Fibroblast of lung (primary cell): ENCODE measurements at regions not wholly inside any gene's neighbourhood (a gene's known extent, or its start where the extent isn't known, plus 50 kb on each side); places are given as distances from the start of the nearest gene placed in this dataset.

Experiments used
- DNase-seq, 2 donors: peaks; one replicate each; pipeline versions ENCODE4 v3.0.0 to v3.0.0-alpha.2; 2010; ENCODE audit warnings: low read depth in 2 of 2
- H2AFZ ChIP-seq: 2 replicates; pipeline ENCODE4 v1.5.1; 2012; ENCODE audit warnings: low read length, control low read depth, inconsistent platforms
- H3K27ac ChIP-seq: 2 replicates; pipeline ENCODE4 v1.5.1; 2011; ENCODE audit warnings: low read length, control low read depth; ENCODE audit not compliant: insufficient read depth
- H3K27me3 ChIP-seq: 2 replicates; pipeline ENCODE4 v1.5.1; 2011; ENCODE audit warnings: mild to moderate bottlenecking, low read length; ENCODE audit not compliant: control insufficient read depth, insufficient read depth
- H3K36me3 ChIP-seq: 2 replicates; pipeline ENCODE4 v1.5.1; 2011; ENCODE audit warnings: low read length; ENCODE audit not compliant: control insufficient read depth, insufficient read depth
- H3K4me1 ChIP-seq: 2 replicates; pipeline ENCODE4 v1.5.1; 2011; ENCODE audit warnings: low read length; ENCODE audit not compliant: control insufficient read depth, insufficient read depth; ENCODE audit errors: extremely low read depth
- H3K4me2 ChIP-seq: 2 replicates; pipeline ENCODE4 v1.5.1; 2011; ENCODE audit warnings: low read length, control low read depth; ENCODE audit not compliant: insufficient read depth; ENCODE audit errors: extremely low read depth
- H3K4me3 ChIP-seq, 4 experiments: fragments of 200-600 bp in 1 of 4; sonication (generic) in 1 of 4; replicated peaks in 1 of 4; 2 replicates each; pipeline ENCODE4 v1.5.1; 2011 to 2016; ENCODE audit warnings: low read length in 4 of 4, low read depth in 3 of 4, mild to moderate bottlenecking in 3 of 4, control low read depth in 2 of 4, inconsistent platforms in 1 of 4, mixed read lengths in 1 of 4; ENCODE audit not compliant: insufficient read depth in 1 of 4; ENCODE audit errors: control extremely low read depth in 1 of 4
- H3K79me2 ChIP-seq: 2 replicates; pipeline ENCODE4 v1.5.1; 2012; ENCODE audit warnings: mild to moderate bottlenecking, low read length, inconsistent platforms; ENCODE audit not compliant: control insufficient read depth, insufficient read depth
- H3K9ac ChIP-seq: 2 replicates; pipeline ENCODE4 v1.5.1; 2011; ENCODE audit warnings: mild to moderate bottlenecking, low read length, control low read depth; ENCODE audit not compliant: insufficient read depth
- H3K9me3 ChIP-seq: 2 replicates; pipeline ENCODE4 v1.5.1; 2012; ENCODE audit warnings: low read depth, low read length; ENCODE audit not compliant: control insufficient read depth, insufficient read depth
- H4K20me1 ChIP-seq: 2 replicates; pipeline ENCODE4 v1.5.1; 2011; ENCODE audit warnings: low read length; ENCODE audit not compliant: control insufficient read depth, insufficient read depth; ENCODE audit errors: extremely low read depth
- CTCF ChIP-seq, 2 donors: IDR thresholded peaks in 1 of 2; conservative IDR thresholded peaks in 1 of 2; 1 replicate in 1 of 2; 2 replicates in 1 of 2; pipeline ENCODE4 v1.5.1; 2011 to 2012; ENCODE audit warnings: low read length in 2 of 2, control low read depth in 1 of 2, inconsistent platforms in 1 of 2, low read depth in 1 of 2, mild to moderate bottlenecking in 1 of 2
- EZH2 ChIP-seq: IDR thresholded peaks from 2 replicates; pipeline ENCODE4 v1.5.1; 2012; ENCODE audit warnings: low read length, control low read depth, mild to moderate bottlenecking; ENCODE audit errors: missing control alignments

- H3K9ac ChIP-seq: no peak overlapping the region
- H3K4me2 ChIP-seq: no peak overlapping the region
- H3K4me1 ChIP-seq: no peaks in the 10 kb centered on the region
- no peaks in the 10 kb centered on the region for H3K36me3 ChIP-seq
- H3K27me3 ChIP-seq: no peaks in the 10 kb centered on the region
- no peak for DNase-seq
- H4K20me1 ChIP-seq: no peaks in the 10 kb centered on the region
- H2AFZ ChIP-seq: no peak overlapping the region
- H3K9me3 ChIP-seq: no peaks in the 10 kb centered on the region
- TF ChIP-seq EZH2 (no peak), CTCF (conservative IDR thresholded peaks at IDR 0.05 in 1 of 2, IDR thresholded peaks at IDR 0.05 in 1 of 2; ENCODE audit: low read depth in 1 of 2, low read length in 2 of 2) (no peak)
- no peaks in the 10 kb centered on the region for H3K79me2 ChIP-seq
- H3K27ac ChIP-seq: no peak overlapping the region
- no peak overlapping the region for H3K4me3 ChIP-seq
These were observed 68.8 kb upstream of the IYD start for GRCh38 chr6:150299873-150300485.

- no peaks in the 10 kb centered on the region for H3K9me3 ChIP-seq
- no peak overlapping the region for H3K27ac ChIP-seq
- no peaks in the 10 kb centered on the region for H3K27me3 ChIP-seq
- no peaks in the 10 kb centered on the region for H3K79me2 ChIP-seq
- no peaks in the 10 kb centered on the region for H3K36me3 ChIP-seq
- H2AFZ ChIP-seq: no peak overlapping the region
- no peaks in the 10 kb centered on the region for H3K4me1 ChIP-seq
- H3K4me2 ChIP-seq: no peak overlapping the region
- DNase-seq: peak; percentile 55 to 85
- H4K20me1 ChIP-seq: no peaks in the 10 kb centered on the region
- H3K4me3 ChIP-seq: no peak overlapping the region
- TF ChIP-seq CTCF (conservative IDR thresholded peaks at IDR 0.05 in 1 of 2, IDR thresholded peaks at IDR 0.05 in 1 of 2; ENCODE audit: low read depth in 1 of 2, low read length in 2 of 2) (no peak), EZH2 (no peak)
- no peak overlapping the region for H3K9ac ChIP-seq
These were observed 66.8 kb upstream of the IYD start for GRCh38 chr6:150301846-150302519.

GRCh38 chr6:150302520-150303176, 66.2 kb upstream of the IYD start:
- Histone ChIP-seq H3K4me1 (no peaks in the 10 kb centered on the region), H3K27ac (no peak overlapping the region), H3K4me3 (no peak overlapping the region), H2AFZ (no peak overlapping the region), H3K9me3 (no peaks in the 10 kb centered on the region), H3K36me3 (no peaks in the 10 kb centered on the region), H3K27me3 (no peaks in the 10 kb centered on the region), H4K20me1 (no peaks in the 10 kb centered on the region), H3K79me2 (no peaks in the 10 kb centered on the region), H3K9ac (no peak overlapping the region), H3K4me2 (no peak overlapping the region)
- TF ChIP-seq CTCF (conservative IDR thresholded peaks at IDR 0.05 in 1 of 2, IDR thresholded peaks at IDR 0.05 in 1 of 2; ENCODE audit: low read depth in 1 of 2, low read length in 2 of 2) (no peak), EZH2 (no peak)
- DNase-seq: no peak
